ENCODE measurements at regions not wholly inside any gene's neighbourhood (a gene's known extent, or its start where the extent isn't known, plus 50 kb on each side); places are given as distances from the start of the nearest gene placed in this dataset.
"Not testable (repeated sequence)": the region's sequence is repeated elsewhere in the genome, so short reads cannot be mapped to it uniquely, and the experiment has no call there.

DNA sequence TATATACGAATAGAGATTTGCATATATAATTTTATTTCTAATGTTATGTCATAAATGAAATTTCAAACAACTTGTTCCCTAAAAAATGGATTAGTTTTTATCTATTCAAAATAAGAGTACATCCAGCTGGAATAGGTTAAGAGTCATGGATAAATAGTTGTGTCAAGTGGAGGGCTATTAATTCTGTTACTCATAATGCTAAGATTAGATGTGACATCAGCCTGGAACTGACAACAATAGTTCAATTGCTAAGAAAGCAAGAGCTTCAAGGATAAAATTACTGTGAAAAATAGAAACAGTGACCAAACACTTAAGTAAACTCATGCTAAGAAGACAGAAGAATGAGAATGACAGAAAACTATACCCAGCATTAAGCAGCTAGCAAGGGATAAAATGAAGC is 92.2 kb upstream of the CDH9 start:
- Mint-ChIP-seq H3K4me3 (no peak overlapping the region), H3K27ac (no peak overlapping the region), H3K9me3 (peaks cover 6% of the 10 kb centered on the region), H3K36me3 (no peaks in the 10 kb centered on the region), H3K27me3 (no peaks in the 10 kb centered on the region), H3K4me1 (no peaks in the 10 kb centered on the region)
- ATAC-seq (ENCODE audit: low read depth), result no peak
- no peak for DNase-seq
- POLR2A ChIA-PET, result no interaction called here

- Mint-ChIP-seq H3K27ac (no peak overlapping the region), H3K36me3 (no peaks in the 10 kb centered on the region), H3K4me3 (no peak overlapping the region), H3K27me3 (no peaks in the 10 kb centered on the region), H3K4me1 (no peaks in the 10 kb centered on the region), H3K9me3 (peaks cover 6% of the 10 kb centered on the region)
- POLR2A ChIA-PET, result no interaction called here
- DNase-seq (no peak), ATAC-seq (ENCODE audit: low read depth) (no peak)
These were observed 91.5 kb upstream of the CDH9 start for GRCh38 chr5:27129926-27130325.

- Mint-ChIP-seq H3K27ac (no peak overlapping the region), H3K36me3 (no peaks in the 10 kb centered on the region), H3K4me1 (no peaks in the 10 kb centered on the region), H3K9me3 (peaks cover under 1% of the 10 kb centered on the region), H3K27me3 (no peaks in the 10 kb centered on the region), H3K4me3 (no peak overlapping the region)
- DNase-seq, result no peak
- ATAC-seq (ENCODE audit: low read depth), result no peak
- POLR2A ChIA-PET, result no interaction called here
These were observed 87.5 kb upstream of the CDH9 start for GRCh38 chr5:27125856-27126255.

GRCh38 chr5:27124590-27124989 is 86.2 kb upstream of the CDH9 start:
- Mint-ChIP-seq H3K27me3 (no peaks in the 10 kb centered on the region), H3K9me3 (peaks cover 3% of the 10 kb centered on the region), H3K4me3 (no peak overlapping the region), H3K36me3 (no peaks in the 10 kb centered on the region), H3K27ac (no peak overlapping the region), H3K4me1 (no peaks in the 10 kb centered on the region)
- POLR2A ChIA-PET, result no interaction called here
- ATAC-seq (ENCODE audit: low read depth) (no peak), DNase-seq (no peak)

GRCh38 chr5:27119736-27120321 is 81.4 kb upstream of the CDH9 start:
- H3K27ac Mint-ChIP-seq; DNase-seq; POLR2A ChIA-PET; H3K4me3 Mint-ChIP-seq; ATAC-seq (ENCODE audit: low read depth); H3K36me3 Mint-ChIP-seq; H3K4me1 Mint-ChIP-seq; H3K27me3 Mint-ChIP-seq: not testable (repeated sequence)
- H3K9me3 Mint-ChIP-seq, result peaks cover 12% of the 10 kb centered on the region

DNA sequence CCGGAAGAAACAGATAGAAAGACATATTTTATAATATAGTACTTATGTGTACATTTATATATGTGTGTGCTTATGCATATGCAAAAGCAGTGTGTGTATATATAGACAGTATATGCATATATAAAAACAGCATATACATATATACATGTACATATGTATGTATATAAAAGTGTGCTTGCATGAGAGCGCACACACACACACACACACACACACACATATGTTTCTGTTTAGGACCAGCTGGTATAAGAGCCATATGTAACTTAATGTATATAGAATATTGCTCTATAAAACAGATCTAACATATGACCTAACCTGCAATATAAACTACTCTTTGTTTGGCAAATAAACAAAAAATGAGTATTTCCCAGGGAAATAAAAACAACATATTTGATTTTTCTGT is 65.1 kb upstream of the CDH9 start:
- DNase-seq, result no peak
- H3K36me3 Mint-ChIP-seq, result no peaks in the 10 kb centered on the region
- POLR2A ChIA-PET, result no interaction called here

GRCh38 chr5:27095761-27096160 is 57.4 kb upstream of the CDH9 start:
- H3K36me3 Mint-ChIP-seq; H3K27me3 Mint-ChIP-seq; ATAC-seq (ENCODE audit: low read depth); POLR2A ChIA-PET; DNase-seq; H3K27ac Mint-ChIP-seq; H3K4me1 Mint-ChIP-seq; H3K9me3 Mint-ChIP-seq; H3K4me3 Mint-ChIP-seq: not testable (repeated sequence)

More for the DNA sequence above, 65.1 kb upstream of the CDH9 start:
- Mint-ChIP-seq H3K27me3 (no peaks in the 10 kb centered on the region), H3K27ac (no peak overlapping the region), H3K9me3 (no peaks in the 10 kb centered on the region), H3K4me1 (no peaks in the 10 kb centered on the region), H3K4me3 (no peak overlapping the region)
- no peak for ATAC-seq (ENCODE audit: low read depth)

DNA sequence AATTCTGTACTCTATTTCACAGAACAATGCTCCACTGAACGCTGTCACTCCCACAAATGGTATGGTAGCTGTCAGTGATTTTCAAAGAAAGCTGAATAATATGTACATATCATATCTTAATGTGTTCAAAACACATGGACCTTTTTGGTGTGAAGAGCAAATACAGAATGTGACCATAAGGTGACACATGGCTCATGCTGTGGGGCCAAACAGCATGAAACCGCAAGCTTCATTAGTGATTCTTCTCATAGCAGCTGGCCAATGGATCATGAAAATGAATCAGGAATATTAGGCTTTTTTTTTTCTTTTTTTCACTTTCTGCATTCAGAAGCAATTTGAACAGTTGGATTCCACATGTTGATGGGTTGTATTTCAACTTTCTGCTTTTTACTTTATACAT is 54.9 kb upstream of the CDH9 start:
- ATAC-seq (ENCODE audit: low read depth) (no peak), DNase-seq (no peak)
- Mint-ChIP-seq H3K27me3 (no peaks in the 10 kb centered on the region), H3K4me3 (no peak overlapping the region), H3K27ac (no peak overlapping the region), H3K9me3 (no peaks in the 10 kb centered on the region), H3K36me3 (no peaks in the 10 kb centered on the region), H3K4me1 (no peaks in the 10 kb centered on the region)
- POLR2A ChIA-PET, result no interaction called here

- Mint-ChIP-seq H3K4me3 (no peak overlapping the region), H3K4me1 (no peaks in the 10 kb centered on the region), H3K36me3 (no peaks in the 10 kb centered on the region), H3K9me3 (no peaks in the 10 kb centered on the region), H3K27me3 (no peaks in the 10 kb centered on the region), H3K27ac (no peak overlapping the region)
- no peak for ATAC-seq (ENCODE audit: low read depth)
- POLR2A ChIA-PET, result no interaction called here
- no peak for DNase-seq
These were observed 53.5 kb upstream of the CDH9 start for GRCh38 chr5:27091858-27092257.

DNA sequence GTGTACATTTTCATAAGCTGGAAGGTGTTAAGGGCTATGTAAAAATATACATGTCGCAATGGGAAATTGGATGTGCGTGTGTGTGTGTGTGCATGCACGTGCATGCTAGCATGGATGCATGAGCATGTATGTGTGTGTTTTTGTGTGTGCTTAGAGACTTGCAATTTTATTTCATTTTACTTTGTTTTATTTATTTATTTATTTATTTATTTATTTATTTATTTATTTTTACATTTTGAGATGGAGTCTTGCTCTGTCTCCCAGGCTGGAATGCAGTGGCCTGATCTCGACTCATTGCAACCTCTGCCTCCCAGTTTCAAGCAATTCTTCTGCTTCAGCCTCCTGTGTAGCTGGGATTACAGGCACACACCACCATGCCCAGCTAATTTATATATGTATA is 50.4 kb upstream of the CDH9 start:
- H3K4me1 Mint-ChIP-seq; H3K4me3 Mint-ChIP-seq; DNase-seq; H3K36me3 Mint-ChIP-seq; H3K27ac Mint-ChIP-seq; H3K9me3 Mint-ChIP-seq; H3K27me3 Mint-ChIP-seq; ATAC-seq (ENCODE audit: low read depth); POLR2A ChIA-PET: not testable (repeated sequence)

Data from activated naive CD8-positive, alpha-beta T cell treated with anti-CD3 and anti-CD28 coated beads, Interleukin-2, amount 10 ng/mL, durations not matched to agents 7 days and 5 days (primary cell).